Muscle of leg (tissue), 3 donors: ENCODE measurements at regions not wholly inside any gene's neighbourhood (a gene's known extent, or its start where the extent isn't known, plus 50 kb on each side); places are given as distances from the start of the nearest gene placed in this dataset.

ENCODE experiments used
- DNase-seq: peaks from one replicate; pipeline ENCODE4 v3.0.0; 2013
- H3K27ac ChIP-seq: one replicate; pipeline ENCODE4 v1.5.1; 2013; ENCODE audit warnings: mild to moderate bottlenecking, low read length, control low read depth
- H3K27me3 ChIP-seq: one replicate; pipeline ENCODE4 v1.6.1; 2013; ENCODE audit warnings: low read length; ENCODE audit not compliant: control insufficient read depth, insufficient read depth
- H3K36me3 ChIP-seq: one replicate; pipeline ENCODE4 v1.6.1; 2013; ENCODE audit warnings: low read length; ENCODE audit not compliant: control insufficient read depth, insufficient read depth
- H3K4me1 ChIP-seq: one replicate; pipeline ENCODE4 v1.6.1; 2013; ENCODE audit warnings: low read length; ENCODE audit not compliant: control insufficient read depth, insufficient read depth
- H3K4me3 ChIP-seq: one replicate; pipeline ENCODE4 v1.5.1; 2013; ENCODE audit warnings: low read length, control low read depth
- H3K9me3 ChIP-seq: replicated peaks from 2 replicates; pipeline ENCODE4 v1.6.1; 2013; ENCODE audit warnings: low read depth, low read length; ENCODE audit not compliant: control insufficient read depth
- WGBS: methylation state at CpG from one replicate; pipeline ENCODE4 v1.1.5; 2013; ENCODE audit warnings: missing lambda C conversion rate; ENCODE audit not compliant: insufficient coverage; 5-methylcytosine and 5-hydroxymethylcytosine counted together

GRCh38 chr7:371119-371778, 81.3 kb downstream of the FOXL3 start:
- Histone ChIP-seq H3K9me3 (no peaks in the 10 kb centered on the region), H3K36me3 (no peaks in the 10 kb centered on the region), H3K4me1 (peaks cover 8% of the 10 kb centered on the region), H3K27me3 (peaks cover 38% of the 10 kb centered on the region), H3K4me3 (no peak overlapping the region), H3K27ac (no peak overlapping the region)
- 98% methylated on average over 7 of the region's 13 CpGs for WGBS
- DNase-seq: no peak

DNA sequence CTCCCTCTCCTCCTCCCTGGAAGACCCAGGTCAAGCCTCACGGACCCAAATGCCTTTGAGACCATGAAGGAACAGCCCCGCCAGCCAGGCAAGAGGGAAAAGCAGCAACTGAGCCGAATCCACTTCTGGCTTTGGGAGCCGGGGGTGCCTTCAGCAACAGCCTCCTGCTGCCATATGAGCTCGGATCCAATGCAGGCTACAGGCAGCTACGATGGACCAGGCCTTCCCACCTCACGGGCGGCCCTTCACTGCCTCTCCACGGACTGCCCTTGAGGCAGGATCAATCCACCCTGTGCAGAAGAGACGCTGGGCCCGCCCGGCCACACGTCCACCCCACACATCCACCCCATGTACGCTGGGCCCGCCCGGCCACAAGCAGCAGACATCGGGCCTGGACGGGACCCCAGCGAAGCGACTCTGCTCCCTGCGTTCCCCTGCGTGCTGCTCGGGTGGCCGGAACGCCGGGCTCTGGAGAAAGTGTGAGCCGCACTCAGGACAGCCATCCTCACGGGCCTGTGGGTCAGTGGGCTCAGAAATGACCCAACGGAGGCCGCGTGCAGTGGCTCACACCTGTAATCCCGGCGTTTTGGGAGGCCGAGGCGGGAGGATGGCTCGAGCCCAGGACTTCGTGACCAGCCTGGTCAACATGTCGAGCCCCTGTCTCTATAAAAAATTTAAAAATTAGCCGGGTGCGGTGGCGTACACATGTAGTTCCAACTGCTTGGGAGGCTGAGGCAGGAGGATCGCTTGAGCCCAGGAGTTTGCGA, 82.0 kb downstream of the FOXL3 start:
- H3K36me3 ChIP-seq: no peaks in the 10 kb centered on the region
- no peak overlapping the region for H3K4me3 ChIP-seq
- H3K9me3 ChIP-seq: no peaks in the 10 kb centered on the region
- H3K27ac ChIP-seq: no peak overlapping the region
- H3K27me3 ChIP-seq: peaks cover 42% of the 10 kb centered on the region
- H3K4me1 ChIP-seq: peaks cover 7% of the 10 kb centered on the region
- WGBS: 90% methylated on average over 41 of the region's 43 CpGs
- no peak for DNase-seq

- Histone ChIP-seq H3K9me3 (no peaks in the 10 kb centered on the region), H3K27me3 (peaks cover 42% of the 10 kb centered on the region), H3K4me3 (no peak overlapping the region), H3K36me3 (no peaks in the 10 kb centered on the region), H3K4me1 (peaks cover 11% of the 10 kb centered on the region), H3K27ac (no peak overlapping the region)
- no peak for DNase-seq
- 45% methylated on average over 8 of the region's 15 CpGs for WGBS
Measured at GRCh38 chr7:372546-372931, 82.6 kb downstream of the FOXL3 start.

DNA sequence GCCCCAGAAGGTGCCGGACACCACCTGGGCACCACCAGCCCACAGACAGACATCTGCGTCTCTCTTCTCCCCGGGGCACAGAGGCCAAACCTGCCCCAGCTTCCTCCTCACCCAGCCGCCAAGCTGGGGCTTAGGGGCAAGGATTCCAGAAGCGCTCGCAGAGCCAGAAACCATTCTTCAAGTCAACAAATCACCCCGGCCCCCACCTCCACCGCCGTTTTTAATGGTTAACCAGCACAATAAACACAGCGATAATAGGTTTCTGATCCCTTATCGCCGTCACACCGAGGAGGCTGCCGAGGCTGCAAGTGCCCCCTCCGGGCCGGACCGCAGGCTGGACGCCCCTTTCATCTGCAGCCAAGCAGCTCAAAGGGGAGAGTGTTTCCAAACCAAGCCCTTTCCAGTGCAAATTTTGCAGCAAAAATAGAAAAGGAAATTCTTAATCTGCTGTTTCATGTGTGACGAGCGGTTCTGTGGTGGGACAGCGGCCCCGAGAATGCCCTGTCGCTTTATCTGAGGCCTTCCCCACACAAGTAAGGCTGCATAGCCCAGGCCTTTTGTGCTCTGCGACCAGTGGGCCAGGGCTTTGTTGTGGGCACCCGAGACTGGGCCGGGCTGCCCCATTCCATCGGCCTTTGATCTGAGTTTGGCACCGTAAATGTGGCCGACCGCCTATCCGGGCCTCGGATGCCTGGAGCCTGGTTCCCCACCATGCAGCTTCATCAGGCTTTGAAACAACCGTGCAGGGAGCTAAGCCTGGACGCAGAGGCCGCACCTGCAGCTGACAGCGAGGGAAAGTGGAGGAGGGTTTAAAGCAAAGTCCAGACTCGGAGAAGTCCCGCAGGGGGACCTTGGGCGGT, 83.2 kb downstream of the FOXL3 start:
- WGBS: 31% methylated on average over 36 of the region's 39 CpGs
- Histone ChIP-seq H3K9me3 (no peaks in the 10 kb centered on the region), H3K4me3 (no peak overlapping the region), H3K4me1 (peaks cover 12% of the 10 kb centered on the region), H3K27me3 (peaks cover 43% of the 10 kb centered on the region), H3K27ac (no peak overlapping the region), H3K36me3 (no peaks in the 10 kb centered on the region)
- DNase-seq: no peak

DNA sequence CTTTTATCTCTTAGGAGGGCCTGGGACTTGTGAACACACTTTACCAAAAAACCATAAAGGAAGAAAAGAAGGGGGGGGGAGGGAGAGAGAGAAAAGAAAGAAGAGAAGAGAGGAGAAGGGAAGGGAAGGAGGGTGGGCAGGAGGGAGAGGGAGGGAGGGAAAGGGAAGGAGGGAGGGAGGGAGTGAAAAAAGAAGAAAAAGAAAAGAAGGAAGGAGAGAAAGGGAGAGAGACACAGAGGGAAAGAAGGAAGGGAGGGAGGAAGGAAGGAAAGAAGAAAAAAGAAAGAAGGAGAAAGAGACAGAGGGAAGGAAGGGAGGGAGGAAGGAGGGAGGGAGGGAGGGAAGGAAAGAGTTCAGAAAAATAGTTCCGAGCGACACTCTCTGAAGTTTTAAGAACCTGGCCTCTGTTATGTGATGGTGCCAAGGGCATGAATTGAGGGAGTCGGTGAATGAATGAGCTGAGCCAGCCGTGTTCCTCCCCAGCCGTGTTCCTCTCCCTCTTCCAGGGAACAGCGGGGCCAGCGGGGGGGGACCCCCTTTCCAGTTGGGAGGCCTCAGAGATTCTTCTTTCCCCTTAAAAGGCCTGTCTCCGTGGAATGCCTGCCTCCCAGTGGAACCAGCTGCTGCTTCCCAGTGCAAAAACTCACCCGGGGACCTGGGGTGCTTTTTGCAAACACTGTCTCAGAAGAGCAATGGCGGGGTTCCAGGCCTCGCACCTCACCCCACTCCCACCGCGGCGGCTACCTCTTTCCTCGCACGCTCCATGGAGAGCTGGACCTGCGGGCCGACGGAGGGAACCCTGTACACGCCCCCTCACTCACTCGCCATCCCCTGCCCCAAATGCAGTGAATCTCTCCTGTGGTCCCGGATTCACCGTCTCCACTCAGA, 84.1 kb downstream of the FOXL3 start:
- 58% methylated on average over 20 of the region's 23 CpGs for WGBS
- H3K4me3 ChIP-seq: no peak overlapping the region
- DNase-seq: no peak
- H3K9me3 ChIP-seq: no peaks in the 10 kb centered on the region
- H3K4me1 ChIP-seq: peaks cover 15% of the 10 kb centered on the region
- peaks cover 40% of the 10 kb centered on the region for H3K27me3 ChIP-seq
- no peaks in the 10 kb centered on the region for H3K36me3 ChIP-seq
- no peak overlapping the region for H3K27ac ChIP-seq

- no peak overlapping the region for H3K27ac ChIP-seq
- no peaks in the 10 kb centered on the region for H3K36me3 ChIP-seq
- WGBS: 84% methylated on average over 27 of the region's 31 CpGs
- H3K9me3 ChIP-seq: no peaks in the 10 kb centered on the region
- peaks cover 22% of the 10 kb centered on the region for H3K4me1 ChIP-seq
- H3K4me3 ChIP-seq: no peak overlapping the region
- peaks cover 47% of the 10 kb centered on the region for H3K27me3 ChIP-seq
- DNase-seq: no peak
Measured at GRCh38 chr7:374706-375311, 84.8 kb downstream of the FOXL3 start.

DNA sequence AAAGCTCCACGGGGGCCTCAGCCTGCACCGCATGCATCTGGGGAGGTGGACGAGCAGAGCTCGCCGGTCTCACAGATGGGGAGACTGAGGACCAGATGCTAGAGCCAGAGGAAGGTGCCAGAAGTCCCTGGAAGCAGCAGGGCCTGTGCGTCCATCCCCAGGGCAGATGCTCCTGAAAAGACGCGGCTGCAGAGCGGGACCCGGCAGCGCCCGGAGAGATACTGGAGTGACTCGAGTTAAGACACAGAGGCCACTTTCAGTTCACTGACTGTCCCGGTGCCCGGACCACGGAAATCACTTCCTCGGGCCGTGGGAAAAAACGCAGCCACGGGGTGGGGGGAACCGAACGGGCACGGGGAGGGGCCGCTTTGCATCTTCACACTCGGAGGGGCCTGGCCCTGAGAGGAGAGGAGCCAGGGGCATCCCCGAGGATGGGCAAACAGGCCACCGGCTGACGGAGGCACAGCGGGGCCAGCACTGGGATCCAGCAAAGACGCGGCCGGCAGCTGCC, 85.4 kb downstream of the FOXL3 start:
- DNase-seq: no peak
- peaks cover 48% of the 10 kb centered on the region for H3K27me3 ChIP-seq
- no peaks in the 10 kb centered on the region for H3K36me3 ChIP-seq
- H3K4me3 ChIP-seq: no peak overlapping the region
- peaks cover 27% of the 10 kb centered on the region for H3K4me1 ChIP-seq
- H3K9me3 ChIP-seq: no peaks in the 10 kb centered on the region
- WGBS: 79% methylated on average over 32 of the region's 32 CpGs
- H3K27ac ChIP-seq: no peak overlapping the region

- no peak for DNase-seq
- peaks cover 48% of the 10 kb centered on the region for H3K27me3 ChIP-seq
- no peak overlapping the region for H3K27ac ChIP-seq
- no peak overlapping the region for H3K4me3 ChIP-seq
- no peaks in the 10 kb centered on the region for H3K9me3 ChIP-seq
- H3K4me1 ChIP-seq: peaks cover 31% of the 10 kb centered on the region
- no peaks in the 10 kb centered on the region for H3K36me3 ChIP-seq
- WGBS: 33% methylated on average over 13 of the region's 19 CpGs
Measured at GRCh38 chr7:375901-376305, 85.9 kb downstream of the FOXL3 start.

- Histone ChIP-seq H3K27me3 (peaks cover 53% of the 10 kb centered on the region), H3K4me1 (peaks cover 37% of the 10 kb centered on the region), H3K36me3 (no peaks in the 10 kb centered on the region), H3K27ac (no peak overlapping the region), H3K4me3 (no peak overlapping the region), H3K9me3 (no peaks in the 10 kb centered on the region)
- WGBS: 45% methylated on average over 38 of the region's 39 CpGs
- no peak for DNase-seq
Measured at GRCh38 chr7:376306-377079, 86.5 kb downstream of the FOXL3 start.
